Germinal center (tissue), 1 donor: ENCODE measurements at regions not wholly inside any gene's neighbourhood (a gene's known extent, or its start where the extent isn't known, plus 50 kb on each side); places are given as distances from the start of the nearest gene placed in this dataset.
"Not testable (repeated sequence)": the region's sequence is repeated elsewhere in the genome, so short reads cannot be mapped to it uniquely, and the experiment has no call there.

Source experiments
- DNase-seq: peaks from one replicate; pipeline ENCODE4 v3.0.0; 2012; ENCODE audit warnings: mixed read lengths, low spot score

- no peak for DNase-seq
Observed at GRCh38 chr3:188974856-188975599, 196.7 kb upstream of the TPRG1 start.

DNA sequence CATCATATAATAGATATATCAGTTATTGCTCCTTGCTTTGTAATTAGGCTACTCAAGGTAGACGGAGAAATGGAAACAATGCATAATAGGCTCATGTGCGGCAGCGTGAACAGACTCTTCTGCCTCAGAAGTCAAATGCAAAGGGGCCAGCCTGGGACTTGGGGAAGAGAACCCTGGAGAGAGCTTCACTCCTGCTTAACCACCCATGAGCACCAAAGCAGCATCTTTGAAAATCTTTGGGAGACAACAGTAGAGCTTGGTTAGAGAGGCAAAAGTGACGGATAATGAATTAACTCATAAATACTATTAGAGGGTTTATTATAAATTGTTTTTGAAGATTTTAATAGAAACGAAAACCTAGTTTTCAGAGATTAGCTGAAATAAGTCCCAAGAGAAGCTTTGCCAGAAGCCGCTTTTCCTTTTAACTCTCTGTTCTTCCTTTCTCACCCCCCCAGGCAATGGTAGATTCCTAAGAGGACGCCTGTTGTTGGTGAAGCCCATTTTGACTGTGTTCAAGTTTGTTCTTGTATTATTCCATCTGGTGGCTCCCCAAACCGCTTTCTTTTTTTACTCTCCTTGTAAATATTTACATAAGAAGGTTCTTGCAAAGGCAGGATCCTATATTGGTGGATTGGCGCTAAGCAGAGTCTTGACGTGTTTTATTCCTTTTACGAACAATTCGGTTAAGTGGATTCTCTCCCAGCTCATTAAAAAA, 196.0 kb upstream of the TPRG1 start:
- no peak for DNase-seq

DNA sequence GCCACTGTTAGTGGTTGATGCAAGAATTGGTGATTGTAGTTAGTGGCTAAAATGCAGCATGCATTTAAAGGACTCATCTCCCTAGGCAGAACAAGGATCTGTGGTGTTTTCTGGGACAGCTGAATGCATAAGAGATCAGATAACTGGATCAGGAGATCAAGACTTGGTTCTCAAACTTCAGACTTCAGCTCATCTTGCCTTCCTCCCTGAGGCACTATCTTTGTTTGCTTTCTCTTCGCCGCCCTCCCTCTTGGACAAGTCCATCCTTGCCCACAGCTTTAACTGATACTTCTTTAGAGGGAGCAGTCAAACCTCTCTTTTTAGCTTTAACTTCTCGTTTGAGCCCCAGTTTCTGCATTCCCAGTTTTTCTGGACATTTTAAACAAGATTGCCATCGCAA, 195.4 kb upstream of the TPRG1 start:
- no peak for DNase-seq

DNA sequence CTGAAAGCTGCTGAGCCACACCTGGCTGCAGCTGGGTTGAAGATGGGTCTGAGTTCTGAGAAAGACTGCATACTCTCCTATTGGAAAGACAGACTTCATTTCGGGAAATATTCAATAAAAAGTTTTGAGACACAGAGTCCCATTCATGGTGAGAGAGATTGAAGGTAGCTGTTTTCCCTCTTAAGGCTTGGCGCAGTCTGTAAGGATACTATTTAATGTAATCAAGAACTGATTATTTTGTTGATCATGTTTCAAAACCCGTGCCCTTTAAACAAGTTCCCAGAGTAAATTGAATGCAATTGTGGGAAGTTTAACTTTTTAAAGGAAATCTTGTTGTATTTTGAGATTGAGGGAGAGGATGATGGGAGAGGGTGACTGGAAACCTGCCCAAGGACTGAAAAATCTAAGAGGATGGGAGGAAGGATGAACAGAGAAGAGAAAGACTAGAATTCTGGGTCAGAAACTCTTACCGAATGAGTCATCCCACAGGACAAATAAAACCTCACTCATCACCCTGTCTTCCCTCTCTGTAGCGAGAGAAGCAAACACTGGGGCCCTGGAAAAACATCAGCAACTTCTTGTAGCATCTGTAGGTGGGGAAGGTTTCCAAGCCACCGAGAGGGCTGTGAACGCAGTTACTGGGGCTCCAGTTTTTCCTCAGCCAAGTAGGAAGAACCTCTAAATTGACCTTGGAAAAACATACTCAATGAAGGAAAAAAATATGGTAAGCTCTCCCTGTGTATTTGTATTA, 193.2 kb upstream of the TPRG1 start:
- DNase-seq: no peak

- no peak for DNase-seq
Observed at GRCh38 chr3:188979248-188979647, 192.5 kb upstream of the TPRG1 start.

- no peak for DNase-seq
Observed at GRCh38 chr3:188979669-188980310, 192.0 kb upstream of the TPRG1 start.

- no peak for DNase-seq
Observed at GRCh38 chr3:188993181-188993580, 178.6 kb upstream of the TPRG1 start.

- no peak for DNase-seq
Observed at GRCh38 chr3:189001559-189001958, 170.2 kb upstream of the TPRG1 start.

DNA sequence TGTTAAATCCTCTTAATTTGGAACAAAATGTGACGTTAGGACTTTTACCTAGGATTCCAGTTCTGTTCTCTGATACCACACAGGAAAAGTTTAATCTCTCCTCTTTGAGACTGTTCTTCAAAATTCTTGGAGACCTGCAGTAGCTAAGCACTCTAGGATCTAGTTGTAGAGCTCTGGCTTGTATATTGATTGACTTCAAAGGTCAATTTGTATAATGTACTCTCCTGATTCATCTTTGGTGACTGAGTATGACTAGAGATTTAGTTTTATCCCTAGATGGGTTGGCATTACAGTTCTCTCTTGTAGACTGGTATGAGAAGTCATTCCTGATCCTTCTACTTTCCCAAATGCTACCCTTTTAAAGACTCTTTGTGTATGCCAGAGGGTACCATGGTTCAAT, 168.4 kb upstream of the TPRG1 start:
- no peak for DNase-seq

DNA sequence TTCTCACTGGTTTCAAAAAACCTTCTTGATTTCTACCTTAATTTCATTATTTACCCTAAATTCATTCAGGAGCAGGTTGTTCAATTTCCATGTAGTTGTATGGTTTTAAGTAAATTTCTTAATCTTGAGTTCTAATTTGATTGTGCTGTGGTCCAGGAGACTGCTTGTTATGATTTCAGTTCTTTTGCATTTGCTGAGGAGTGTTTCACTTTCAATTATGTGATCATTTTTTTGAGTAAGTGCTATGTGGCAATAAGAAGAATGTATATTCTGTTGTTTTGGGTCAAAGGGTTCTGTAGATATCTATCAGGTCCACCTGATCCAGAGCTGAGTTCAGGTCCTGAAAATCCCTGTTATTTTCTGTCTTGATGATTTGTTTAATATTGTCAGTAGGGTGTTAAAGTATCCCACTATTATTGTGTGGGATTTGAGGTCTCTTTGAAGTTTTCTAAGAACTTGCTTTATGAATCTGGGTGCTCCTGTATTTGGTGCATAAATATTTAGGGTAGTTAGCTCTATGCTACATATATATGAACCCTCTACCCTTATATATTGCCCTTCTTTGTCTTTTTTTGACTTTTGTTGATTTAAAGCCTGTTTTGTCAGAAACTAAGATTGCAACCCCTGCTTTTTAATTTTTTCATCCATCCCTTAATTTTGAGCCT, 158.4 kb upstream of the TPRG1 start:
- no peak for DNase-seq

GRCh38 chr3:189014526-189014925, 157.2 kb upstream of the TPRG1 start:
- DNase-seq: no peak

DNA sequence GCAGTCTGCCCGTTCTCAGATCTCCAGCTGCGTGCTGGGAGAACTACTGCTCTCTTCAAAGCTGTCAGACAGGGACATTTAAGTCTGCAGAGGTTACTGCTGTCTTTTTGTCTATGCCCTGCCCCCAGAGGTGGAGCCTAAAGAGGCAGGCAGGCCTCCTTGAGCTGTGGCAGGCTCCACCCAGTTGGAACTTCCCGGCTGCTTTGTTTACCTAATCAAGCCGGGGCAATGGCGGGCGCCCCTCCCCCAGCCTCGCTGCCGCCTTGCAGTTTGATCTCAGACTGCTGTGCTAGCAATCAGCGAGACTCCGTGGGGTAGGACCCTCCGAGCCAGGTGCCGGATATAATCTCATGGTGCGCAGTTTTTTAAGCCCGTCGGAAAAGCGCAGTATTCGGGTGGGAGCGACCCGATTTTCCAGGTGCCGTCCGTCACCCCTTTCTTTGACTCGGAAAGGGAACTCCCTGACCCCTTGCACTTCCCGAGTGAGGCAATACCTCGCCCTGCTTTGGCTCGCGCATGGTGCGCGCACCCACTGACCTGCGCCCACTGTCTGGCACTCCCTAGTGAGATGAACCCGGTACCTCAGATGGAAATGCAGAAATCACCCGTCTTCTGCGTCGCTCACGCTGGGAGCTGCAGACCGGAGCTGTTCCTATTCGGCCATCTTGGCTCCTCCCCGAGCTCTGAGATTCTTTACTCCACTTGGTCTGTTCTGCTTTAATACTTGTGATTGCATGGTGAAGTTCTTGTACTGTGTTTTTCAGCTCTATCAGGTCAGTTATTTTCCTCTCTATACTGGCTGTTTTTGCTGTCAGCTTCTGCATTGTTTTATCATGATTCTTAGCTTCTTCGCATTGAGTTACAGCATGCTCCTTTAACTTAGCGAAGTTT, 148.9 kb upstream of the TPRG1 start:
- not testable (repeated sequence) for DNase-seq

- DNase-seq: no peak
Observed at GRCh38 chr3:189025866-189026265, 145.9 kb upstream of the TPRG1 start.

GRCh38 chr3:189027626-189028155, 144.1 kb upstream of the TPRG1 start:
- DNase-seq: no peak

DNA sequence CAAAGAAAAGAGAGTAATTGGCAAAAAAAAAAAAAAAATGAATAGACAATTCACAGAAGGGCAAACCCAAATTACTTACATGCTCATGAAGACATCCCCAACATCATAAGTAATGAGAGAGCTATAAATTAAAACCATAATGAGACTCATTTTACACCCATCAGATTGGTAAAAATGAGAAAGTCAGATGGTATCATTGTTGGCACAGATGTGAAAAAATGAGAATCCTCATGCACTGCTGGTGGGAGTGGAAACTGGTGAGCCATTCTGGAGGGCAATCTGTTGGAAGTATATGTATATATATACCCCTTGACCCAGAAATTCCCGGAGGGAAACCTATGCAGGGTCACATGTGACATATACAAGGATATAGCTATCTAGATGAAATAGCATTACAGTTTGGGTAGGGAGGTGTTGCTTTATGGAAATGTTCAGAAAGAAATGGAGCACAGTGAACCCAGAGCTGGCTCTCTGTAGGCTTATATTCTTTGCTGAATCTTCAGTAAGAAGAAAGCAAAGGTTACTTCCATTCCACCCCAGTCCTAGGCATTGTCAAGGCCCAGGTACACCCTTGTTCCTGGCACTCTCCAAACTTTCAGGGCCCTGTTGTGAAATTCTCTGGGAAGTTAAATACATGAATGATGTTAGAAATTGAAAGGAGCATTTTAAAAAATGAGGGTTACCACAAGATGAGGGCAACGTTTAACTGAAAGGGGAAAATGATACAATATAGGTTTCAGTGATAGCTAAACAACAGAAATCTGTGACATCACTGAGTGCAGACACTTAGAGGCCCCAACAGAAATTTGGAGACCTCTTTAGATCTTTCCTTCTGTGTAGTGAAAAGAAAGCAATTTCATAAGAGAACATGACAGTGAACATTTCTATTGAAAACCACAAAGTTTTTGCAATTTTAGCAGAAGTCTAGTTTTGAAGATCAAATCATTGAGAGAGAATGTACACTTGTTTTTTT, 132.7 kb upstream of the TPRG1 start:
- DNase-seq: no peak

- no peak for DNase-seq
Observed at GRCh38 chr3:189040656-189041335, 131.0 kb upstream of the TPRG1 start.

DNA sequence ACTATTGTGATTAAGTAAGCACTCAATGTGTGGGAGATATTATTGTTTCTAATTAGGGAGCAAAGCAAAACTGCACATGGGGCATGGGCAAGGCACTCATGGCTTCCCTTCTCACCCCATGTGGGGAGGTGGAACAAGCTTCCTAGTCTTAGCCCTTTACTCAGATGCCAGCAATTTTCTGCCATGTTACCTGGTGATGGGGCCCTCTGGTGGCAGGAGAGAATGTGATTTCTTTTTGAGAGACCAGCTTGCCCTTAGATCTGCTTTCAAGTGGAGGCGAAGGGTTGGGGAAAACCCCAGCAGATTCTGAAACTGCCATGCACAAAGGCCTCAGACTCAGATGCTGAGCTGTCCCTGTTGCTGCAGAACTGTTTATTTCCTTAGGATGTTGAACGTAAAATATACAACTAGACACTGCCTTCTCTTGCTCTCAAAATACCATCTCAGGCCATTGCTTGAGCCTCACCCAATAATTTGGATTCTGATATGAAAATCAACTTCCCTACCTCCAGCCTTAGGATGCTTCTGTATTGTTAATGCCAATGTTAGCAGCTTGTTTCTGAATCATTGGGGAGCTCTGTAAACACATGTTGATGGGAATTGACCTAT, 130.2 kb upstream of the TPRG1 start:
- peak; percentile 70 for DNase-seq

DNA sequence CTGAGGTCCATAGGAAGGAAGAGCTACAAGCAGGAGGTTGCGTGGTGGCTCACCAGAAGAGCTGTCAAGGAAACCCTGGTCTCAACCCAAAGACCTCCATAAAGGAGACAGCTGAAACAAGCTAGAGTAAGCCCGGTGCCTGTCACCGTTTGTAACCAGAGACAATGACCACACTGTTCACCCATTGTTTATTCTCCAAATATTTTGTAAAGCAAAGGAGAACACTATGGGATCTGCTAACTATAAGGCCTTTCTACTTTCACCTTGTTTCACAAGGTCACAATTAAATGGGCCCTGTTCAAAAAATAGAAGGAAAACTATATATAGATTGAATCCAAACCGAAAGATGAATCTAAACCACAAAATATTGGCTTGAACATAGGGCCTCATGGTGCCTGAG, 128.9 kb upstream of the TPRG1 start:
- DNase-seq: no peak
